ENCODE measurements at regions not wholly inside any gene's neighbourhood (a gene's known extent, or its start where the extent isn't known, plus 50 kb on each side); places are given as distances from the start of the nearest gene placed in this dataset.

- TF ChIP-seq, protein P1, sequence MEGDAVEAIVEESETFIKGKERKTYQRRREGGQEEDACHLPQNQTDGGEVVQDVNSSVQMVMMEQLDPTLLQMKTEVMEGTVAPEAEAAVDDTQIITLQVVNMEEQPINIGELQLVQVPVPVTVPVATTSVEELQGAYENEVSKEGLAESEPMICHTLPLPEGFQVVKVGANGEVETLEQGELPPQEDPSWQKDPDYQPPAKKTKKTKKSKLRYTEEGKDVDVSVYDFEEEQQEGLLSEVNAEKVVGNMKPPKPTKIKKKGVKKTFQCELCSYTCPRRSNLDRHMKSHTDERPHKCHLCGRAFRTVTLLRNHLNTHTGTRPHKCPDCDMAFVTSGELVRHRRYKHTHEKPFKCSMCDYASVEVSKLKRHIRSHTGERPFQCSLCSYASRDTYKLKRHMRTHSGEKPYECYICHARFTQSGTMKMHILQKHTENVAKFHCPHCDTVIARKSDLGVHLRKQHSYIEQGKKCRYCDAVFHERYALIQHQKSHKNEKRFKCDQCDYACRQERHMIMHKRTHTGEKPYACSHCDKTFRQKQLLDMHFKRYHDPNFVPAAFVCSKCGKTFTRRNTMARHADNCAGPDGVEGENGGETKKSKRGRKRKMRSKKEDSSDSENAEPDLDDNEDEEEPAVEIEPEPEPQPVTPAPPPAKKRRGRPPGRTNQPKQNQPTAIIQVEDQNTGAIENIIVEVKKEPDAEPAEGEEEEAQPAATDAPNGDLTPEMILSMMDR (IDR thresholded peaks at IDR 0.05; ENCODE audit: insufficient read depth, low read depth, low read length), result no peak
- TF ChIP-seq EZH2 (IDR thresholded peaks at IDR 0.05; ENCODE audit: insufficient read depth, low read length), result no peak
- Histone ChIP-seq H3K27ac (ENCODE audit: low read depth, low read length) (no peak overlapping the region), H3K4me2 (ENCODE audit: low read length) (no peak overlapping the region), H3K79me2 (ENCODE audit: insufficient read depth, low read length) (no peaks in the 10 kb centered on the region), H3K4me3 (ENCODE audit: insufficient read depth, low read depth, low read length) (no peak overlapping the region), H3K27me3 (ENCODE audit: insufficient read depth, low read length) (no peaks in the 10 kb centered on the region), H3K9me3 (ENCODE audit: insufficient read depth, low read depth, low read length) (no peaks in the 10 kb centered on the region), H3K36me3 (ENCODE audit: insufficient read depth, low read length) (no peaks in the 10 kb centered on the region), H3K9ac (ENCODE audit: low read length) (no peak overlapping the region), H3K4me1 (ENCODE audit: insufficient read depth, low read length) (peaks cover under 1% of the 10 kb centered on the region), H2AFZ (ENCODE audit: low read depth, low read length) (no peak overlapping the region), H4K20me1 (ENCODE audit: insufficient read depth, low read length) (no peaks in the 10 kb centered on the region)
- no peaks in the 10 kb centered on the region for H3K9me3 Mint-ChIP-seq (ENCODE audit: unreplicated experiment)
- H3K4me1 Mint-ChIP-seq (ENCODE audit: low read depth, unreplicated experiment), result peaks cover 5% of the 10 kb centered on the region
- DNase-seq (ENCODE audit: low read depth) (peak; percentile 3), FAIRE-seq (no peak)
- no peak overlapping the region for H3K4me3 Mint-ChIP-seq (ENCODE audit: unreplicated experiment)
- no peaks in the 10 kb centered on the region for H3K36me3 Mint-ChIP-seq (ENCODE audit: low read depth, unreplicated experiment)
- H3K27ac Mint-ChIP-seq (ENCODE audit: unreplicated experiment), result no peak overlapping the region
- H3K27me3 Mint-ChIP-seq (ENCODE audit: low read depth, unreplicated experiment), result peaks cover 12% of the 10 kb centered on the region
Observed at GRCh38 chr14:98350213-98350612, 921.8 kb downstream of the BCL11B start.

DNA sequence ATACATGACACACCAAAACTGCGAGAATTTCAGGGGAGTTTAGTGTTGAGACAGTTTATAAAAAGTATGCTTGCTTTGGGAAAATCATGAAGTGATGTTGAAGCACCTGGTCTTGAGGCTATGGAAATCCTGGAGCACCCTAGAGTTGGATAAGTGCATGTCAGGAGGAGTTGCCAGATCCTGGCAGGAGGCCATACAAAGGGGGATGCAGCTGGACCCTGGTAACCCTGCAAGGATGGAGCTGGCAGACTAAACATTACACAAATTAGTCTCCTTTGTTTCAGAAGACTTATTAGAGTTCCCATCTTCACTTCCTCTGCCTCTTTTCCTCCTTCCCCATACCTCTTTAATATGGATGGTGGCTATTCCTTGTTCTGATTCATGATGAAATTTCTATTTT is 907.0 kb downstream of the BCL11B start:
- no peak for FAIRE-seq
- no peaks in the 10 kb centered on the region for H3K27me3 ChIP-seq (ENCODE audit: insufficient read depth, low read length)
- no peak overlapping the region for H3K9ac ChIP-seq (ENCODE audit: low read length)
- H3K4me1 ChIP-seq (ENCODE audit: insufficient read depth, low read length), result no peaks in the 10 kb centered on the region
- Mint-ChIP-seq H3K27ac (ENCODE audit: unreplicated experiment) (no peak overlapping the region), H3K4me3 (ENCODE audit: unreplicated experiment) (no peak overlapping the region), H3K9me3 (ENCODE audit: unreplicated experiment) (peaks cover 24% of the 10 kb centered on the region), H3K36me3 (ENCODE audit: low read depth, unreplicated experiment) (no peaks in the 10 kb centered on the region), H3K4me1 (ENCODE audit: low read depth, unreplicated experiment) (no peaks in the 10 kb centered on the region), H3K27me3 (ENCODE audit: low read depth, unreplicated experiment) (peaks cover 18% of the 10 kb centered on the region)
- H4K20me1 ChIP-seq (ENCODE audit: insufficient read depth, low read length), result no peaks in the 10 kb centered on the region
- no peaks in the 10 kb centered on the region for H3K79me2 ChIP-seq (ENCODE audit: insufficient read depth, low read length)
- H3K36me3 ChIP-seq (ENCODE audit: insufficient read depth, low read length), result no peaks in the 10 kb centered on the region
- TF ChIP-seq, protein P1 (IDR thresholded peaks at IDR 0.05; ENCODE audit: insufficient read depth, low read depth, low read length), result no peak
- no peak for TF ChIP-seq EZH2 (IDR thresholded peaks at IDR 0.05; ENCODE audit: insufficient read depth, low read length)
- H2AFZ ChIP-seq (ENCODE audit: low read depth, low read length), result no peak overlapping the region
- H3K27ac ChIP-seq (ENCODE audit: low read depth, low read length), result no peak overlapping the region
- H3K4me2 ChIP-seq (ENCODE audit: low read length), result no peak overlapping the region
- H3K4me3 ChIP-seq (ENCODE audit: insufficient read depth, low read depth, low read length), result no peak overlapping the region
- DNase-seq (ENCODE audit: low read depth), result no peak
- H3K9me3 ChIP-seq (ENCODE audit: insufficient read depth, low read depth, low read length), result no peaks in the 10 kb centered on the region

- FAIRE-seq (no peak), DNase-seq (ENCODE audit: low read depth) (no peak)
- no peak overlapping the region for H3K27ac Mint-ChIP-seq (ENCODE audit: unreplicated experiment)
- H3K36me3 ChIP-seq (ENCODE audit: insufficient read depth, low read length), result no peaks in the 10 kb centered on the region
- no peak overlapping the region for H3K4me3 Mint-ChIP-seq (ENCODE audit: unreplicated experiment)
- no peak overlapping the region for H3K9ac ChIP-seq (ENCODE audit: low read length)
- H3K27ac ChIP-seq (ENCODE audit: low read depth, low read length), result no peak overlapping the region
- no peaks in the 10 kb centered on the region for H3K4me1 Mint-ChIP-seq (ENCODE audit: low read depth, unreplicated experiment)
- H3K27me3 Mint-ChIP-seq (ENCODE audit: low read depth, unreplicated experiment), result peaks cover 19% of the 10 kb centered on the region
- no peak overlapping the region for H2AFZ ChIP-seq (ENCODE audit: low read depth, low read length)
- no peaks in the 10 kb centered on the region for H3K36me3 Mint-ChIP-seq (ENCODE audit: low read depth, unreplicated experiment)
- TF ChIP-seq EZH2 (IDR thresholded peaks at IDR 0.05; ENCODE audit: insufficient read depth, low read length), result no peak
- TF ChIP-seq, protein P1 (IDR thresholded peaks at IDR 0.05; ENCODE audit: insufficient read depth, low read depth, low read length), result no peak
- peaks cover 23% of the 10 kb centered on the region for H3K9me3 Mint-ChIP-seq (ENCODE audit: unreplicated experiment)
- no peaks in the 10 kb centered on the region for H3K9me3 ChIP-seq (ENCODE audit: insufficient read depth, low read depth, low read length)
- H3K79me2 ChIP-seq (ENCODE audit: insufficient read depth, low read length), result no peaks in the 10 kb centered on the region
- no peaks in the 10 kb centered on the region for H3K27me3 ChIP-seq (ENCODE audit: insufficient read depth, low read length)
- H3K4me2 ChIP-seq (ENCODE audit: low read length), result no peak overlapping the region
- no peak overlapping the region for H3K4me3 ChIP-seq (ENCODE audit: insufficient read depth, low read depth, low read length)
- no peaks in the 10 kb centered on the region for H3K4me1 ChIP-seq (ENCODE audit: insufficient read depth, low read length)
- no peaks in the 10 kb centered on the region for H4K20me1 ChIP-seq (ENCODE audit: insufficient read depth, low read length)
Observed at GRCh38 chr14:98366429-98366828, 905.6 kb downstream of the BCL11B start.

Measured in astrocyte (in vitro differentiated cells and primary cell).